ENCODE measurements at regions not wholly inside any gene's neighbourhood (a gene's known extent, or its start where the extent isn't known, plus 50 kb on each side); places are given as distances from the start of the nearest gene placed in this dataset.

DNA sequence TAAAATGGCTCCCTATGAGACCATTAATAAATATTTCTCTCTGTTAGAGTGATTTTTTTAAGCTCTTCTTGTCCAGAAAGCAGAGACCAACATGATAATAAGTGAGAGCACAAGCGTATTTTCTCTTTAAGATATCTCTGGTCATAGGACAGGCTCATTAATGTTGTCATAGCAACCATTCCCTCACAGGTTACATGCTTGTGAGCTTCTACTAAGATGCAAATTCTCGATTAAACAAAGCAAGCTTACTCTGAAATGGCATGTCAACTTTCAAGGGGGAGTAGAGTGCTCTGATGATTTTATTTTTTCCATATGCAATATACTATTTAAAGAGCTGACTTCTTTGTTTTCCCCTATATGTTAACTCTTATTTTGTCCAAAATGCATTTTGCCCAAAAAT, 487.2 kb upstream of the LCORL start:
- no peak overlapping the region for H3K27ac ChIP-seq
- 53 to 60% methylated on average over 2 of the region's 2 CpGs for WGBS, 2 donors (ENCODE audit: low coverage in 1 of 2)
- H3K27me3 ChIP-seq, result no peaks in the 10 kb centered on the region
- H3K4me3 ChIP-seq, result no peak overlapping the region
- no peaks in the 10 kb centered on the region for H3K4me1 ChIP-seq
- no peak for TF ChIP-seq POLR2A (IDR thresholded peaks at IDR 0.05)
- in situ Hi-C loops (cut with MboI; ENCODE audit: low pct_ligation_motif_present in 1 of 4, low pct_unique_long_range_greater_than_20kb in 1 of 4, low sequenced_read_pairs in 3 of 4), result no loop called here
- H3K9me3 ChIP-seq, result no peaks in the 10 kb centered on the region
- DNase-seq, result no peak
- H3K36me3 ChIP-seq, result no peaks in the 10 kb centered on the region
- intact Hi-C loops (cut with DNase I; ENCODE audit: low total_unique reads), result no loop called here

DNA sequence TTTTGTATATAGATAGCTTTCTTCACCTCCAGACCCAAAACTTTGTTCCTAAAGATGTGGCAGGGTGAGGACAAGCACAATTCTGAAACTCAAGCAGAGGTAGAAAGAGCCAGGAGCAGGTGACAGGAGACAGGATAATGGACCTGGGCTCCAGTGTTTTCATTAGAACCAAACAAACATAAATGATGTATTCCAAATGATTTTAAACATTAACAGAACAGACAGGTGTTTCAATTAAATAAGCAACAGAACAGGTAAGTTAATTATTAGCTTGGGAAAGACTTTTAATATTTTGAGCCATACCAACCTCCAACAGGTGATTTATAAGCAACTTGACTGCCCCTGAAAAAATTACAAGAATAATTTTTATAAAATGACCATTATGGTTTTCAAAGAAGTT, 459.4 kb upstream of the LCORL start:
- no peak for DNase-seq
- H3K4me3 ChIP-seq, result no peak overlapping the region
- TF ChIP-seq POLR2A (IDR thresholded peaks at IDR 0.05), result no peak
- TF ChIP-seq POLR2AphosphoS5 (IDR thresholded peaks at IDR 0.05), result no peak
- TF ChIP-seq EP300 (IDR thresholded peaks at IDR 0.05; ENCODE audit: low read depth), result no peak
- TF ChIP-seq CTCF (IDR thresholded peaks at IDR 0.05), result no peak
- H3K4me1 ChIP-seq, result no peaks in the 10 kb centered on the region
- H3K9me3 ChIP-seq, result no peaks in the 10 kb centered on the region
- H3K36me3 ChIP-seq, result no peaks in the 10 kb centered on the region
- no peak overlapping the region for H3K27ac ChIP-seq
- intact Hi-C loops (cut with DNase I; ENCODE audit: low total_unique reads), result no loop called here
- no peaks in the 10 kb centered on the region for H3K27me3 ChIP-seq
- in situ Hi-C loops (cut with MboI; ENCODE audit: low pct_ligation_motif_present in 1 of 4, low pct_unique_long_range_greater_than_20kb in 1 of 4, low sequenced_read_pairs in 3 of 4), result no loop called here

DNA sequence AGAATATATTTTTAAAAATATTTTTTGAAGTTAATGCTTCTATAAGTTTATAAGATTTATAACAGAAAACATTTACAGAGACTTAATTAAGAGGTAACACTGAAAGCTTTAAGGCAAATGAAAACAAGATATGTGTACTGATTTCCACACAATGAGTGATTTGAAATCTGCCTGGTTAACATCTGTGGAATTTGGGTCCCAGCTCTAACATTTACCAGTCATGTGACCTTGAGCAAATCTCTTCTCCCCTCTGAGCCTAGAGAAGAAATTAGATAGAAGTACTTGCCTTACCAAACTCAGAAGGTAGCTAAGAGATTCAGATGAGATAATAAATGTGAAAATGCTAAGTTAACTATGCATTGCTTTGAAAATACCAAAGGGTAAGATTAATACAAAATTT, 458.8 kb upstream of the LCORL start:
- no peaks in the 10 kb centered on the region for H3K36me3 ChIP-seq
- no peaks in the 10 kb centered on the region for H3K9me3 ChIP-seq
- no peaks in the 10 kb centered on the region for H3K27me3 ChIP-seq
- no peak overlapping the region for H3K4me3 ChIP-seq
- DNase-seq, result no peak
- intact Hi-C loops (cut with DNase I; ENCODE audit: low total_unique reads) (no loop called here), in situ Hi-C loops (cut with MboI; ENCODE audit: low pct_ligation_motif_present in 1 of 4, low pct_unique_long_range_greater_than_20kb in 1 of 4, low sequenced_read_pairs in 3 of 4) (no loop called here)
- H3K27ac ChIP-seq, result no peak overlapping the region
- TF ChIP-seq POLR2A (IDR thresholded peaks at IDR 0.05) (no peak), CTCF (IDR thresholded peaks at IDR 0.05) (no peak), POLR2AphosphoS5 (IDR thresholded peaks at IDR 0.05) (no peak), EP300 (IDR thresholded peaks at IDR 0.05; ENCODE audit: low read depth) (no peak)
- H3K4me1 ChIP-seq, result no peaks in the 10 kb centered on the region

DNA sequence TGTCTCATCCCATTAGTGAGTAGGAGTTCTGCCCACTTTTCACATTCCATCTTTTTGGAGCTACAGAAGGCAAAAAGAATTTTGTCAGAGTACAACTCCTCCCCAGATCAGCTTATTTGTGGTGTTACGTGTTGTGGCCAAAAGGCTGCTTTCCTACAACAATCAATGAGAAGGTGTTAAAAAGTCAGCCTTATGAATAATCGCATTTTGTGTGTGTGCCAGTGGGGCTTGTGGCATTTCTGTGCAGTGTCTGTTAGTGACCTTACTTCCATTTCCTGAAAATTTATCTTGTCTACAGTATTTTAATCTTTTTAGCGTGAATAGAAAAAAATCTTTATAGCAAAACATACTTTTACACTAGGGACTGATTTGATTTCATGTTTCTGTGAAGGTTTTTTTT, 458.3 kb upstream of the LCORL start:
- Histone ChIP-seq H3K4me1 (no peaks in the 10 kb centered on the region), H3K9me3 (no peaks in the 10 kb centered on the region), H3K27me3 (no peaks in the 10 kb centered on the region), H3K4me3 (no peak overlapping the region), H3K36me3 (no peaks in the 10 kb centered on the region), H3K27ac (no peak overlapping the region)
- 68 to 80% methylated on average over 2 to 3 of the region's 3 CpGs for WGBS, 2 donors (ENCODE audit: low coverage in 1 of 2)
- no peak for DNase-seq
- in situ Hi-C loops (cut with MboI; ENCODE audit: low pct_ligation_motif_present in 1 of 4, low pct_unique_long_range_greater_than_20kb in 1 of 4, low sequenced_read_pairs in 3 of 4), result no loop called here
- TF ChIP-seq CTCF (IDR thresholded peaks at IDR 0.05) (no peak), POLR2AphosphoS5 (IDR thresholded peaks at IDR 0.05) (no peak)
- intact Hi-C loops (cut with DNase I; ENCODE audit: low total_unique reads), result no loop called here

- Histone ChIP-seq H3K4me3 (no peak overlapping the region), H3K27ac (no peak overlapping the region), H3K4me1 (no peaks in the 10 kb centered on the region), H3K36me3 (no peaks in the 10 kb centered on the region), H3K9me3 (no peaks in the 10 kb centered on the region), H3K27me3 (no peaks in the 10 kb centered on the region)
- in situ Hi-C loops (cut with MboI; ENCODE audit: low pct_ligation_motif_present in 1 of 4, low pct_unique_long_range_greater_than_20kb in 1 of 4, low sequenced_read_pairs in 3 of 4) (no loop called here), intact Hi-C loops (cut with DNase I; ENCODE audit: low total_unique reads) (no loop called here)
- WGBS, 2 donors (ENCODE audit: low coverage in 1 of 2), result 43 to 63% methylated on average over 4 of the region's 4 CpGs
- TF ChIP-seq POLR2AphosphoS5 (IDR thresholded peaks at IDR 0.05), result no peak
- TF ChIP-seq CTCF (IDR thresholded peaks at IDR 0.05), result no peak
- TF ChIP-seq POLR2A (IDR thresholded peaks at IDR 0.05), result no peak
- TF ChIP-seq EP300 (IDR thresholded peaks at IDR 0.05; ENCODE audit: low read depth), result no peak
- DNase-seq, result no peak
Observed at GRCh38 chr4:18463987-18464559, 442.5 kb upstream of the LCORL start.

Measured in transverse colon (tissue), 4 donors.